ENCODE measurements at regions not wholly inside any gene's neighbourhood (a gene's known extent, or its start where the extent isn't known, plus 50 kb on each side); places are given as distances from the start of the nearest gene placed in this dataset.

- H3K36me3 ChIP-seq = no peaks in the 10 kb centered on the region
- TF ChIP-seq CTCF (IDR thresholded peaks at IDR 0.05) = no peak
These were observed 308.4 kb upstream of the KLF6 start for GRCh38 chr10:4093438-4093837.

GRCh38 chr10:4088354-4089066 lies 303.5 kb upstream of the KLF6 start:
- Histone ChIP-seq H3K4me3 (ENCODE audit: low read depth in 1 of 2, low read length in 1 of 2) (no peak overlapping the region), H3K36me3 (no peaks in the 10 kb centered on the region), H3K4me1 (ENCODE audit: control insufficient read depth in 1 of 2, insufficient read depth in 1 of 2, low read depth in 1 of 2, low read length in 1 of 2) (no peaks in the 10 kb centered on the region), H3K27me3 (no peaks in the 10 kb centered on the region), H3K27ac (no peak overlapping the region), H3K9me3 (no peaks in the 10 kb centered on the region)
- TF ChIP-seq CTCF (IDR thresholded peaks at IDR 0.05) = no peak

More at GRCh38 chr10:4093438-4093837, 308.4 kb upstream of the KLF6 start:
- Histone ChIP-seq H3K27ac (no peak overlapping the region), H3K9me3 (no peaks in the 10 kb centered on the region), H3K27me3 (no peaks in the 10 kb centered on the region), H3K4me1 (ENCODE audit: control insufficient read depth in 1 of 2, insufficient read depth in 1 of 2, low read depth in 1 of 2, low read length in 1 of 2) (no peaks in the 10 kb centered on the region), H3K4me3 (ENCODE audit: low read depth in 1 of 2, low read length in 1 of 2) (no peak overlapping the region)

- Histone ChIP-seq H3K4me3 (ENCODE audit: low read depth in 1 of 2, low read length in 1 of 2) (no peak overlapping the region), H3K36me3 (no peaks in the 10 kb centered on the region), H3K27ac (no peak overlapping the region), H3K4me1 (ENCODE audit: control insufficient read depth in 1 of 2, insufficient read depth in 1 of 2, low read depth in 1 of 2, low read length in 1 of 2) (peaks cover 4 to 5% of the 10 kb centered on the region in 2 experiments), H3K27me3 (no peaks in the 10 kb centered on the region), H3K9me3 (no peaks in the 10 kb centered on the region)
- TF ChIP-seq CTCF (IDR thresholded peaks at IDR 0.05) = no peak
These were observed 301.3 kb upstream of the KLF6 start for GRCh38 chr10:4086131-4086898.

GRCh38 chr10:4083509-4084003 lies 298.5 kb upstream of the KLF6 start:
- H3K27ac ChIP-seq = no peak overlapping the region
- H3K36me3 ChIP-seq = no peaks in the 10 kb centered on the region
- no peak overlapping the region for H3K4me3 ChIP-seq (ENCODE audit: low read depth in 1 of 2, low read length in 1 of 2)
- H3K4me1 ChIP-seq (ENCODE audit: control insufficient read depth in 1 of 2, insufficient read depth in 1 of 2, low read depth in 1 of 2, low read length in 1 of 2) = peaks cover 22 to 28% of the 10 kb centered on the region in 2 experiments
- no peak for TF ChIP-seq CTCF (IDR thresholded peaks at IDR 0.05)
- H3K27me3 ChIP-seq = no peaks in the 10 kb centered on the region
- no peaks in the 10 kb centered on the region for H3K9me3 ChIP-seq

- Histone ChIP-seq H3K36me3 (no peaks in the 10 kb centered on the region), H3K4me1 (ENCODE audit: control insufficient read depth in 1 of 2, insufficient read depth in 1 of 2, low read depth in 1 of 2, low read length in 1 of 2) (peaks cover 22 to 33% of the 10 kb centered on the region in 2 experiments), H3K27ac (no peak overlapping the region), H3K27me3 (no peaks in the 10 kb centered on the region), H3K9me3 (no peaks in the 10 kb centered on the region), H3K4me3 (ENCODE audit: low read depth in 1 of 2, low read length in 1 of 2) (no peak overlapping the region)
- TF ChIP-seq CTCF (IDR thresholded peaks at IDR 0.05) = no peak
These were observed 297.9 kb upstream of the KLF6 start for GRCh38 chr10:4082861-4083260.

All from neutrophil (primary cell).